Stimulated activated naive B cell treated with anti-CD40 and anti-IgM and Interleukin-4, amounts not matched to agents 10 μg/mL and 1 μg/mL and 100 μg/mL, for 72 hours (primary cell): ENCODE measurements at regions not wholly inside any gene's neighbourhood (a gene's known extent, or its start where the extent isn't known, plus 50 kb on each side); places are given as distances from the start of the nearest gene placed in this dataset.

Experiments
- ATAC-seq, 2 donors: fragments of 150-1000 bp; cut with Tn5 transposase; replicated peaks; 2 replicates each; pipeline ENCODE4 v1.10.0; 2021; ENCODE audit warnings: moderate library complexity in 1 of 2
- DNase-seq: peaks from one replicate; pipeline ENCODE4 v3.0.0; 2021
- H3K27ac Mint-ChIP-seq: one replicate; pipeline ENCODE4 v1.8.0; 2022; ENCODE audit warnings: mild to moderate bottlenecking, mixed read lengths
- H3K27me3 Mint-ChIP-seq, 2 donors: one replicate each; pipeline ENCODE4 v1.8.0; 2022; ENCODE audit warnings: mixed read lengths in 2 of 2
- H3K36me3 Mint-ChIP-seq, 2 donors: one replicate each; pipeline ENCODE4 v1.8.0; 2022; ENCODE audit warnings: mixed read lengths in 2 of 2, mild to moderate bottlenecking in 1 of 2
- H3K4me1 Mint-ChIP-seq, 2 donors: one replicate each; pipeline ENCODE4 v1.8.0; 2022; ENCODE audit warnings: mixed read lengths in 2 of 2, mild to moderate bottlenecking in 1 of 2
- H3K4me3 Mint-ChIP-seq, 2 donors: one replicate each; pipeline ENCODE4 v1.8.0; 2022; ENCODE audit warnings: mild to moderate bottlenecking in 2 of 2, mixed read lengths in 2 of 2, moderate library complexity in 1 of 2
- H3K9me3 Mint-ChIP-seq, 2 donors: one replicate each; pipeline ENCODE4 v1.8.0; 2022; ENCODE audit warnings: mixed read lengths in 2 of 2, mild to moderate bottlenecking in 1 of 2

DNA sequence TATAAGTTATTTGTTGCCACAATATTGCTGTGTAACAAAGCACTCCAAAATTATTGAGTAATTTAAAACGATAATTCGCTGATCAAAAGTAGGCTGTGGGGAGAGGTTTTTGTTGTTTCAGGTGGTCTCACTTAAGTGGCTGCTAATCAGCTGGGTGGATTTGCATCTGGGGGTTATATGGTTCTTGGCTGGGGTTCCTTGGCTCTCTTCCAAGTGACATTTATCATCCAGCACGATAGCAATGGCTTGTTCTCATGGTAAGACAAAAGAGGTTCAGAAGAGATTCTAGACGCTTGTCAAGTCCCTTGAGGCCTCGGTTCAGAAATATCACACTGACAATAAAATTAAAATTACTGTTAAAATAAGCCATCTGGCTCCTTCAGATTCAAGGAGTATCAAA lies 1648.8 kb downstream of the GRIK2 start:
- H3K4me3 Mint-ChIP-seq: no peak overlapping the region
- DNase-seq (no peak), ATAC-seq (no peak)
- H3K9me3 Mint-ChIP-seq: no peaks in the 10 kb centered on the region
- H3K36me3 Mint-ChIP-seq: no peaks in the 10 kb centered on the region
- H3K27me3 Mint-ChIP-seq: no peaks in the 10 kb centered on the region
- no peaks in the 10 kb centered on the region for H3K4me1 Mint-ChIP-seq
- no peak overlapping the region for H3K27ac Mint-ChIP-seq

DNA sequence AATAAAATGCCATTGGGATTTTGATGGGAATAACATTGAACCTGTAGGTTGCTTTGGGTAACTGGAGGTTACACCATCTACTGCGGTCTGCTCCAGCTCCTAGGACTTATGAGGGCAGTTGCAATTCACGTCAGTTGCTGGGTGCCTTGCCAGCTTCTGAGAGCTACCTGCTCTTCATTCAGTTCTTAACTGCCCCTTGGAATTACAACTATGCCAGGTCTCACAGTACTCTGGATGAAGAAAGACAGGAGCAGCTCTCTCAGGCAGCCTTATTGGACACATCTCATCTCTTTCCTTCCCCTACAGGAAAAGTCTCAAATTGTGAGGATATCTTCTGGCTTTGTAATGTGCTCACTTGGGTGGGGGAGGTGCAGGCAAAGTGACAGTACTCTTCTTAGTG lies 1643.3 kb downstream of the GRIK2 start:
- DNase-seq (no peak), ATAC-seq (no peak)
- no peak overlapping the region for H3K27ac Mint-ChIP-seq
- H3K27me3 Mint-ChIP-seq: no peaks in the 10 kb centered on the region
- no peak overlapping the region for H3K4me3 Mint-ChIP-seq
- H3K9me3 Mint-ChIP-seq: no peaks in the 10 kb centered on the region
- no peaks in the 10 kb centered on the region for H3K36me3 Mint-ChIP-seq
- no peaks in the 10 kb centered on the region for H3K4me1 Mint-ChIP-seq

DNA sequence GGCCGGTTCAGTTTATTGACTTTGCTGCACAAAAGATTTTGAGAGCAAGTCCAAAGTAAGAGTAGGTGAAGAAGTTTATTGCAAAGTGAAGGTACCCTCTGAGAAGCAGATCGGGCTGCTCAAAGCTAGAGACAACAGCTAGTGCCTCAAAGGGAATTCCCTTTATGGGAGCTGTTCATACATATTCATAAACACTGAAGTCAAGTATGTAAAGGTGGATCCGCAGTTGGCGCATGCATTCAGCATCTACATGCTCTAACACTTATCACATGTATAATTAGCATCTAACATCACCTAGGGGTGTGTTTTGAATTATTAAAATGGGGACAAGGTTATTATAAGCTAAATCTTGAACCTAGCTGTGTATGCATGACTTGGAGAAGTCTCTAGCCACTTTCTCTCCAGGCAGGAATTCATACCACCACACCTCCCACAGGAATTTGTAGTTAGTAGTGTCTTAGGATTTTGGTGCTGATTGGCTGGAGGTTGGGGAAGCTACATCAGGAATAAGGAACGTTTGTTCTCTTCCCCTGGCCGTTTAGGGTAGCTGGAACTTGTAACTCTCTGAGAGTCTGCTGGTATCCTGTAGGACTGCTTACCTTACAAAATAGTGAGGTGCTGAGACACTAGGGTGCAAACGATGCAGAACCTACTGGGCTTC lies 1633.9 kb downstream of the GRIK2 start:
- ATAC-seq (no peak), DNase-seq (no peak)
- H3K27me3 Mint-ChIP-seq: no peaks in the 10 kb centered on the region
- no peaks in the 10 kb centered on the region for H3K4me1 Mint-ChIP-seq
- no peak overlapping the region for H3K27ac Mint-ChIP-seq
- no peaks in the 10 kb centered on the region for H3K36me3 Mint-ChIP-seq
- H3K4me3 Mint-ChIP-seq: no peak overlapping the region
- peaks cover 3 to 4% of the 10 kb centered on the region in 2 donors for H3K9me3 Mint-ChIP-seq

DNA sequence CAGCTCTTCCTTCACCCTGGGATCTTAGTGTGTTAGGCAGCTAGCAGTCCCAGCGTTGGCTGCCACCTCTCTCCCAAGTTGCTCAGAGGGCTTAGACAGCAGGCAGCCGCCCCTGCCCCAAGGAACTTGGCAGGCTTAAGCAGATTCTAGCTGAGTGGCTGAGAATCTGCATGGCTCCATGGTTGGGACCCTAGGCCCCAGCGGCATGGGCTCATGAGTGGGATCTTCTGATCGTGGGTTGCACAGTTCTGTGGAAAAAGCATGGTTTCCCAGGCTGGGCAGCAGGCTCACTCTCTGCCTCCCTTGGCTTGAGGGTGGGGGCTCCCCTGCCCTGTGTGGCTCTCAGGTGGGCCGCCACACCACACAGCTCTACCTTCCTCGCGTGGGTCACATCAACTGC lies 1624.9 kb downstream of the GRIK2 start:
- DNase-seq (no peak), ATAC-seq (no peak)
- peaks cover 0 to 5% of the 10 kb centered on the region in 2 donors for H3K9me3 Mint-ChIP-seq
- H3K4me1 Mint-ChIP-seq: no peaks in the 10 kb centered on the region
- no peak overlapping the region for H3K27ac Mint-ChIP-seq
- H3K27me3 Mint-ChIP-seq: no peaks in the 10 kb centered on the region
- no peak overlapping the region for H3K4me3 Mint-ChIP-seq
- no peaks in the 10 kb centered on the region for H3K36me3 Mint-ChIP-seq

DNA sequence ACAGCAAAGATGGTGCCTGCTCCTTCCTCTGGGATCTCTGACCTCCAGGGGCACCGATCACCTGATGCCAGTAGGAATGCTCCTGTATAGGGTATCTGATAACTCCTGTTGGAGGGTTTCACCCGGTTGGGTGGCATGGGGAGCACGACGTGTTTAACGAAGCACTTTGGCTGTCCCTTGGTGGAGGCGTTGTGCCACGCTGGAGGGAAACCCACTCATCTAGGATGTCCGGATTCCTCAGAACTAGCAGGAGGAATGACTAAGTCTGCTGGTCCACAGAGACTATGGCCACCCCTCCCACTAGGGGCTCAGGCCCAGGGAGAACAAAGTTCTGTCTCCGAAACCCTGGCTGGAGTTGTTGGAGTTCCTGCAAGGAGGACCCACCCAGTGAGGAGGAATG lies 1624.4 kb downstream of the GRIK2 start:
- Mint-ChIP-seq H3K4me3 (no peak overlapping the region), H3K27me3 (no peaks in the 10 kb centered on the region), H3K9me3 (peaks cover 0 to 6% of the 10 kb centered on the region in 2 donors), H3K4me1 (no peaks in the 10 kb centered on the region), H3K27ac (no peak overlapping the region), H3K36me3 (no peaks in the 10 kb centered on the region)
- DNase-seq (no peak), ATAC-seq (no peak)

DNA sequence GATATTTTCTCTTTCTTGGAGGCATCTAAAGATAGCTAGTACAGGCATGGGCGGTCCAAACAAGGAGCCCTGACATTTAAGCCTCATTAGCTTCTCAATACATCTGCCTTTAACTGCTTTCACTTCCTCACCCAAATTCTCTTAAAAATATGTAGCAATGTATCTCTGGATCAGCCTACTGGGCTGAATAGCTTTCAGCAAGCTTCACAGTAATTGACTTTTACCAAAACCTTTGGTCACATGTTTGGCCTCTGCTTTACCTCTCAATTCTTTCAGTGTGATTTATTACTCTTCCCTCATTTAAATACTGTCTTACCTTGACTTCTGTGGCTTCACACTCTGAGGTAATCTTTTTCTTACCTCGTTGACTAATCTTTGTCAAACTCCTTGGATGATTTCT lies 1618.1 kb downstream of the GRIK2 start:
- ATAC-seq (peak; percentile 46 to 55), DNase-seq (no peak)
- no peaks in the 10 kb centered on the region for H3K27me3 Mint-ChIP-seq
- no peaks in the 10 kb centered on the region for H3K4me1 Mint-ChIP-seq
- H3K9me3 Mint-ChIP-seq: peaks cover 10 to 14% of the 10 kb centered on the region in 2 donors
- H3K27ac Mint-ChIP-seq: no peak overlapping the region
- no peak overlapping the region for H3K4me3 Mint-ChIP-seq
- no peaks in the 10 kb centered on the region for H3K36me3 Mint-ChIP-seq

DNA sequence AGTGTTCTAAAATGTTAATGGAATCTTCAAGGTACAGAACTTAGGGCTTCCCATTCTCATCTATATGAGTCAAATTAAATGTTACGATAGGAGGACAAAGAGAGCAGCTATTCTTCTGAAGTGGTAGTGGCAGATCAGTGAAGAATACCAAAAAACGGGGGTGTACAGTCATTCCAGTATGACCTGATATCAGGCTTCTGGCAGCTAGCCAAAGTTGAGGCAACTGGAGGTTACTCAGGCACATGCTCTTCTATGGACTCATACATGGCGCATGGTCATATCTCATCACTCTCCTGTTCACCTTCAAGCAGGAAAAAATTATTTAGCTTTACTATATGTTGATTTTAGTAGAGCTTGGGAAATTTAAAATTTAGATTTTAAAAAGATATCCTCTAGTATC lies 1608.8 kb downstream of the GRIK2 start:
- peaks cover 0 to 1% of the 10 kb centered on the region in 2 donors for H3K36me3 Mint-ChIP-seq
- H3K4me3 Mint-ChIP-seq: no peak overlapping the region
- no peaks in the 10 kb centered on the region for H3K4me1 Mint-ChIP-seq
- H3K9me3 Mint-ChIP-seq: peaks cover 5 to 7% of the 10 kb centered on the region in 2 donors
- DNase-seq (no peak), ATAC-seq (no peak)
- no peaks in the 10 kb centered on the region for H3K27me3 Mint-ChIP-seq
- no peak overlapping the region for H3K27ac Mint-ChIP-seq

DNA sequence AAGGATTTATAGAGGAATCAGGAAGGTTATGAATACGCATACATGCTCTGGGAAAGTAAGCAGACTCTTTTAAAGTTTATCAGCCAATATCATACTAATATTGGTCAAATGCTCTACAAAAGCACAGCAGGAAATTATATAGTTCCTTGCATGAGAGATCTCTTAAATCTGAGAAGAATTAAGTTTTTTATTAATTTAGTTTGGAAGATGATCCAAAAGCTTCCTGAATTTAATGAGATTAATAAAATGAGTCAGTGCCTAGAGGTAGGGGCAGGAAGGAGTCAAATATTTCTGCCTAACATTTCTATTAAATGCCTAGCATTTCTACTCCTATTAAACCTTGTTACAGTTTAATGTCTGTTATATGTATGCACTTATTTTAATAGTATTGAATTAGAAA lies 1608.2 kb downstream of the GRIK2 start:
- Mint-ChIP-seq H3K27ac (no peak overlapping the region), H3K4me3 (no peak overlapping the region), H3K4me1 (no peaks in the 10 kb centered on the region), H3K9me3 (peaks cover 5 to 6% of the 10 kb centered on the region in 2 donors), H3K27me3 (no peaks in the 10 kb centered on the region), H3K36me3 (peaks cover 0 to 1% of the 10 kb centered on the region in 2 donors)
- no peak for ATAC-seq
- no peak for DNase-seq

DNA sequence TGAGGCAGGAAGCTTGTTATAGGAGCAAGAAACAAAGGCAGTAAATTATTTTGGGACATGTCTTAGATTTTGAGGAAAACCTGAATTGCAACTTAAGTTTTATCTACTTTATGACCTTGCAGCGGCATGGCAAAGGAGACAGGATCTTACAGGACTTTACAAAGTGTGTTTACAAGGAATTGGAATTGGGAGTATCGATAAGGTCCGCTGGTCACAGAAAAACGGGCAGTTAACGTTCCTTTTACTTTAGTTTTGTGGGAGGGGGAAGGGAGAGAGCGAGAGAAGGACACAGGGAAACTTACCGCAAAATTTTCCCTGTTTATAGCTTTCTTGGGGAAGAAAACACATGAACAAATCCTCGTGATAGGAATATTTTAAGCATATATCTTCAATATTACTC lies 1607.2 kb downstream of the GRIK2 start:
- ATAC-seq (no peak), DNase-seq (no peak)
- H3K27me3 Mint-ChIP-seq: no peaks in the 10 kb centered on the region
- peaks cover 0 to under 1% of the 10 kb centered on the region in 2 donors for H3K36me3 Mint-ChIP-seq
- H3K4me3 Mint-ChIP-seq: no peak overlapping the region
- H3K9me3 Mint-ChIP-seq: peaks cover 3 to 4% of the 10 kb centered on the region in 2 donors
- no peaks in the 10 kb centered on the region for H3K4me1 Mint-ChIP-seq
- no peak overlapping the region for H3K27ac Mint-ChIP-seq

DNA sequence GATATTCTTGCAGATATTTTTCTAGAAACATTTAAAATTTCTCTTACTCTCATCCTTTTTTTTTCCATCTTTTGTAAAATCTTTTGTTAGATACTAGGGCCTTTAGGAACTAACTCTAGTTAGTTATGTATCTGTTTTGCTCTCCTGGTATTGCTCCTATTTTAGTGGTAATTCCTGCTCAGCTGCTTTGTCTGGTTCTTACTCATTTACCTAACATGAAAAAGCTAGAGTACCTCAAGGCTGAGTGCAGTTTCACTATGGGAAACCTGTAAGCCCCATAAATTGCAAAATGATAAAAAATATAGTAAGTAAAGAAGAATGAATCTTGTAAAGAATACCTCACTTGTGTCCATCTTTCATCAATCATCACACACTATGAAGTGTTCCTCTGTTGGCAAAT lies 1602.0 kb downstream of the GRIK2 start:
- DNase-seq: no peak
- Mint-ChIP-seq H3K4me3 (no peak overlapping the region), H3K4me1 (no peaks in the 10 kb centered on the region), H3K36me3 (no peaks in the 10 kb centered on the region), H3K27me3 (no peaks in the 10 kb centered on the region), H3K9me3 (peaks cover 0 to 2% of the 10 kb centered on the region in 2 donors), H3K27ac (no peak overlapping the region)
- no peak for ATAC-seq

DNA sequence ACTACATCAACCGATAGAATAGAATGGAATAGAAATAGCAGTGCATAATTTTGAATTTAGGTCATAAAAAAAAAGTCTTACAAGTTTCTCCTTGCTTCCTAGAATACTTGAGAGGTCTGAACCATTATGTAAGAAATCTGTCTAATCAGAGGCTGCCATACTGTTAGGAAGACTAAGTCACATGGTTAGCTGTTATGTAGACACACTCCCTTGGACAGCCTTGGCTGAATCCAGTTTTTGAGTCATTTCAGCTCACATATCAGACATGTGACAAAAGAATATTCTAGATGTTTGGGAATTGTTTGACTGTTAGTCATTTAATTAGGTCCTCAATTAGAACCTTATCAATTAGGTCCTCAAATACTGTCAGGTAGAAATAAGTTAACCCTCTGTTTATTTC lies 1601.4 kb downstream of the GRIK2 start:
- DNase-seq: no peak
- Mint-ChIP-seq H3K27me3 (no peaks in the 10 kb centered on the region), H3K4me3 (no peak overlapping the region), H3K4me1 (no peaks in the 10 kb centered on the region), H3K27ac (no peak overlapping the region), H3K36me3 (no peaks in the 10 kb centered on the region), H3K9me3 (no peaks in the 10 kb centered on the region)
- ATAC-seq: no peak

DNA sequence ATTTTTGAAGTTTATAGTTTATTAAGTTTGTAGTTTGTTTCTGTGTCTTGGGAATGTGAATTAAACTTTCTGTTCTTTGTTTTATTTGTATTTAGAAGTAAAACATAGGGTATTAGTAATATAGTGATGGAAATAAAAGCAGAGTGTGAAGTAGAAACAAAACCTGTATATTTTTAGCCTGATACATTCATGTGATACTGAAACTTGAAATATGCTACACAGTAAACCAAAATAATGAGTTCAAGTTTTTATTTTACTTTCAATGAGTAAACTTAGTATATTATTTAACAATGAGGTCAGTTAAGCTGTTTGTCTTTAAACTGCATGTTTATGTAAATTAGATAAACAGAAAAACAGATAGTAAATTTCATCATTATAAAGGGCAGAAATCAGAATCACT lies 1592.6 kb downstream of the GRIK2 start:
- Mint-ChIP-seq H3K36me3 (no peaks in the 10 kb centered on the region), H3K27ac (no peak overlapping the region), H3K4me3 (no peak overlapping the region), H3K4me1 (no peaks in the 10 kb centered on the region), H3K27me3 (no peaks in the 10 kb centered on the region), H3K9me3 (no peaks in the 10 kb centered on the region)
- DNase-seq (no peak), ATAC-seq (no peak)

DNA sequence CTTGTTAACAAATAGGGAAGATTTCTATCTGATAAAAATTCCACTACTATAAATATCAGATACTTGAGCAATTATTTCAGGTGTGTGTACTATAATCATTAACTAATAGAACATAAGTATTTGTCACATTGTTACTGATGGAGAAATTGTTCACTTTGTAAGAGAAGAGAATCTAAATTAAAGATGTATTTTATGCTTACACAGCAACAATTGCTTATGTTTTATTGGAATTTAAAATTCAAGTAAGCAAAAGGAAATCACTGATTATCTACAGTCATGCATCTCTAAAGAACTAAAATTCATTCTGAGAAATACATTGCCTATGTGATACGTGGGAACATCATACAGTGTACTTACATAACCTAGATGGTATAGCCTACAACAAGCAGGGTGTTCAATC lies 1590.8 kb downstream of the GRIK2 start:
- H3K27ac Mint-ChIP-seq: no peak overlapping the region
- H3K27me3 Mint-ChIP-seq: no peaks in the 10 kb centered on the region
- H3K4me3 Mint-ChIP-seq: no peak overlapping the region
- DNase-seq (no peak), ATAC-seq (no peak)
- H3K9me3 Mint-ChIP-seq: peaks cover 0 to 2% of the 10 kb centered on the region in 2 donors
- no peaks in the 10 kb centered on the region for H3K36me3 Mint-ChIP-seq
- H3K4me1 Mint-ChIP-seq: no peaks in the 10 kb centered on the region

DNA sequence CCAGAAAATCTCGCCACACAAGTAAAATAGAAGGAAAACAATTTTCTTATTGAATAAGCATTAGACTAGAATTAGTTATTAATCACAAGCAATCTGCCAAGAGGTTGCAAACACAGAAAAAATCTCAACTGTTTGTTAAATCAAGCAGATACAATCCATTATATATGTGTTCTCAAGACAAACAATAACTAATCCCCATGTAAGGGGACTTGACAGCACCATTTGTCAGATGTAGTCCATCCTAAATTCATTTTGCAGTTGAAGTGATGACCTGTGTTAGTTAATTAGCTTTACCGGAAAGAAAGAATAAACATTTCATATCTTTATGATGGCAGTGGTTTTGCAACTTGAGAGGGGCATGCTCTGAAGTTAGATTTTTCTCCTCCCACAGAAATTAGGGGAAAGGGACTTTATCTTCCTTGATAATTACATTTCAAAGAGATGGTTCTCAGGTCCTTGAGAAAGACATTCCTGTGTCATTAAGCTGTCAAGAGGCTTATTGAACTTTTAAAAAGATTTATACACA lies 1588.0 kb downstream of the GRIK2 start:
- Mint-ChIP-seq H3K9me3 (peaks cover 0 to 2% of the 10 kb centered on the region in 2 donors), H3K27ac (no peak overlapping the region), H3K4me3 (no peak overlapping the region), H3K4me1 (no peaks in the 10 kb centered on the region), H3K27me3 (no peaks in the 10 kb centered on the region), H3K36me3 (no peaks in the 10 kb centered on the region)
- ATAC-seq (no peak), DNase-seq (no peak)

DNA sequence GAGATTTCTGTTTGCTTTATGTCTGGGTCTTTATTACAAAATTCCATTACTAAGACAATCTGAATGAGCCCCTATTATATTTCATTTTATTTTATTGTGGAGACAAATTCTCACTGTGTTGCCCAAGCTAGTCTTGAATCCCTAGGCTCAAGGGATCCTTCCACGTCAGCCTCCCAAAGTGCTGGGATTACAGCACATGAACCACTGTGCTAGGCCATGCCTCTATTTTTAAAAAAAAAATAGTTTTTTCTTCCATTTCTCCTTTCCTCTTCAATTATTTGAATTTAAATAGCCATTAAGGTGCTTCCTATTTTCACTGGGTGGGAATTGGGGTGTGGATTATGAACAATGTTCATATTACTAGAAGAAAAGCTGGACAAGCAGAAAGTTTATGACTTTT lies 1587.4 kb downstream of the GRIK2 start:
- H3K4me3 Mint-ChIP-seq: no peak overlapping the region
- H3K27ac Mint-ChIP-seq: no peak overlapping the region
- H3K36me3 Mint-ChIP-seq: no peaks in the 10 kb centered on the region
- DNase-seq (no peak), ATAC-seq (no peak)
- no peaks in the 10 kb centered on the region for H3K27me3 Mint-ChIP-seq
- peaks cover 0 to 2% of the 10 kb centered on the region in 2 donors for H3K9me3 Mint-ChIP-seq
- H3K4me1 Mint-ChIP-seq: no peaks in the 10 kb centered on the region

DNA sequence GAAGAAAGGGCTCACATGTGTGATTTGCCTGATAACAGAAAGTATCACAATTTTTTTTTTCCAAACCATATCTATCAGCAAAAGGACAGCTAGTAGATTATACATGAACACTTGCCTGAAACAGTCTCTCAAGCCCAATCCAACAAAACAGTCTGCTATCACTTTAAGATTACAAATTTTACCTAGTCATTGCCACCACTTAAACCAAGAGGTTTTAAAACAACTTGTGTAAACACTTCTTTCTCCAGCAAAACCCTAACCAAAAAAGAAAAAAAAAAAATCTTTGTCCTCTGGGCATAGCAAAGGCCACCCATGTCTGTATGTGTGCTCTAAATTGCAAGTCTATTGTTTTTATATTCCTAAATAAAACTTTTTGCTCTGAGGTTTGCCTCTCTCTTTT lies 1568.4 kb downstream of the GRIK2 start:
- DNase-seq (no peak), ATAC-seq (no peak)
- Mint-ChIP-seq H3K27ac (no peak overlapping the region), H3K9me3 (no peaks in the 10 kb centered on the region), H3K36me3 (no peaks in the 10 kb centered on the region), H3K4me3 (no peak overlapping the region), H3K27me3 (no peaks in the 10 kb centered on the region), H3K4me1 (no peaks in the 10 kb centered on the region)
